Mesenchymal stem cell (in vitro differentiated cells and primary cell): ENCODE measurements at regions not wholly inside any gene's neighbourhood (a gene's known extent, or its start where the extent isn't known, plus 50 kb on each side); places are given as distances from the start of the nearest gene placed in this dataset.

ENCODE experiments used
- DNase-seq: peaks from one replicate; pipeline ENCODE4 v3.0.0-alpha.2; 2013
- H2AFZ ChIP-seq: one replicate; pipeline ENCODE4 v1.6.1; 2013; ENCODE audit warnings: low read depth, mild to moderate bottlenecking, control low read depth, inconsistent platforms, low read length, moderate library complexity
- H2AK5ac ChIP-seq: 2 replicates; pipeline ENCODE4 v1.6.1; 2013; ENCODE audit warnings: low read length, moderate library complexity, mild to moderate bottlenecking, inconsistent platforms; ENCODE audit not compliant: severe bottlenecking
- H2BK120ac ChIP-seq: one replicate; pipeline ENCODE4 v1.6.1; 2013; ENCODE audit warnings: low read depth, mild to moderate bottlenecking, inconsistent platforms, low read length, moderate library complexity
- H2BK12ac ChIP-seq, 2 experiments: one replicate each; pipeline ENCODE4 v1.6.1; 2013; ENCODE audit warnings: inconsistent platforms in 2 of 2, low read length in 2 of 2, mild to moderate bottlenecking in 2 of 2, moderate library complexity in 2 of 2, control low read depth in 1 of 2
- H2BK15ac ChIP-seq: one replicate; pipeline ENCODE4 v1.6.1; 2013; ENCODE audit warnings: mild to moderate bottlenecking, low read depth, inconsistent platforms; ENCODE audit not compliant: poor library complexity, severe bottlenecking
- H2BK5ac ChIP-seq: 2 replicates; pipeline ENCODE4 v1.6.1; 2013; ENCODE audit warnings: low read depth, mild to moderate bottlenecking, low read length, control low read depth, inconsistent platforms; ENCODE audit not compliant: poor library complexity, severe bottlenecking
- H3K14ac ChIP-seq, 2 experiments: one replicate each; pipeline ENCODE4 v1.6.1; 2013; ENCODE audit warnings: inconsistent platforms in 2 of 2, low read length in 2 of 2, control low read depth in 1 of 2, mild to moderate bottlenecking in 1 of 2, moderate library complexity in 1 of 2
- H3K18ac ChIP-seq, 2 experiments: one replicate each; pipeline ENCODE4 v1.6.1; 2013; ENCODE audit warnings: inconsistent platforms in 2 of 2, low read length in 2 of 2, control low read depth in 1 of 2, low read depth in 1 of 2, mild to moderate bottlenecking in 1 of 2
- H3K23ac ChIP-seq, 2 experiments: one replicate each; pipeline ENCODE4 v1.6.1; 2013; ENCODE audit warnings: inconsistent platforms in 2 of 2, low read length in 2 of 2, mild to moderate bottlenecking in 2 of 2, moderate library complexity in 2 of 2, control low read depth in 1 of 2
- H3K27ac ChIP-seq: 2 replicates; pipeline ENCODE4 v1.5.1; 2013; ENCODE audit warnings: mild to moderate bottlenecking, moderate library complexity, low read length, control low read depth, inconsistent platforms; ENCODE audit not compliant: poor library complexity, severe bottlenecking
- H3K27me3 ChIP-seq, 2 experiments: 2 replicates each; pipeline versions ENCODE4 v1.6.1 to v1.7.0; 2013; ENCODE audit warnings: low read length in 2 of 2, mild to moderate bottlenecking in 2 of 2, moderate library complexity in 2 of 2, control low read depth in 1 of 2, inconsistent platforms in 1 of 2; ENCODE audit not compliant: control insufficient read depth in 1 of 2, insufficient read depth in 1 of 2
- H3K36me3 ChIP-seq, 2 experiments: 2 replicates each; pipeline versions ENCODE4 v1.6.1 to v1.7.0; 2013; ENCODE audit warnings: low read length in 2 of 2, control low read depth in 1 of 2, inconsistent platforms in 1 of 2, low read depth in 1 of 2, mild to moderate bottlenecking in 1 of 2; ENCODE audit not compliant: insufficient read depth in 2 of 2, control insufficient read depth in 1 of 2
- H3K4ac ChIP-seq, 2 experiments: one replicate each; pipeline ENCODE4 v1.6.1; 2013; ENCODE audit warnings: inconsistent platforms in 2 of 2, low read length in 2 of 2, mild to moderate bottlenecking in 2 of 2, moderate library complexity in 2 of 2, control low read depth in 1 of 2, low read depth in 1 of 2
- H3K4me1 ChIP-seq: 2 replicates; pipeline ENCODE4 v1.6.1; 2013; ENCODE audit warnings: low read depth, low read length, control low read depth; ENCODE audit not compliant: control insufficient read depth, insufficient read depth
- H3K4me2 ChIP-seq: 2 replicates; pipeline ENCODE4 v1.6.1; 2013; ENCODE audit warnings: low read length, mild to moderate bottlenecking, inconsistent platforms; ENCODE audit not compliant: poor library complexity, severe bottlenecking
- H3K4me3 ChIP-seq, 2 experiments: 2 replicates each; pipeline versions ENCODE4 v1.5.1 to v1.7.0; 2013; ENCODE audit warnings: low read length in 2 of 2, mild to moderate bottlenecking in 2 of 2, control low read depth in 1 of 2, low read depth in 1 of 2; ENCODE audit not compliant: insufficient read depth in 1 of 2
- H3K79me1 ChIP-seq: replicated peaks from 2 replicates; pipeline ENCODE4 v1.6.1; 2013; ENCODE audit warnings: mild to moderate bottlenecking, control low read depth, low read length, inconsistent platforms; ENCODE audit not compliant: poor library complexity, severe bottlenecking
- H3K9ac ChIP-seq: 2 replicates; pipeline ENCODE4 v1.7.0; 2013; ENCODE audit warnings: mild to moderate bottlenecking, low read length, moderate library complexity
- H3K9me3 ChIP-seq: 2 replicates; pipeline ENCODE4 v1.7.0; 2013; ENCODE audit warnings: mild to moderate bottlenecking, low read length; ENCODE audit not compliant: control insufficient read depth
- H4K8ac ChIP-seq: one replicate; pipeline ENCODE4 v1.6.1; 2013; ENCODE audit warnings: inconsistent platforms, mild to moderate bottlenecking, low read length, moderate library complexity
- H4K91ac ChIP-seq: one replicate; pipeline ENCODE4 v1.6.1; 2013; ENCODE audit warnings: mild to moderate bottlenecking, low read length, inconsistent platforms
- WGBS: methylation state at CpG from one replicate; pipeline ENCODE4 v1.1.7; 2013; ENCODE audit warnings: mixed read lengths; 5-methylcytosine and 5-hydroxymethylcytosine counted together

DNA sequence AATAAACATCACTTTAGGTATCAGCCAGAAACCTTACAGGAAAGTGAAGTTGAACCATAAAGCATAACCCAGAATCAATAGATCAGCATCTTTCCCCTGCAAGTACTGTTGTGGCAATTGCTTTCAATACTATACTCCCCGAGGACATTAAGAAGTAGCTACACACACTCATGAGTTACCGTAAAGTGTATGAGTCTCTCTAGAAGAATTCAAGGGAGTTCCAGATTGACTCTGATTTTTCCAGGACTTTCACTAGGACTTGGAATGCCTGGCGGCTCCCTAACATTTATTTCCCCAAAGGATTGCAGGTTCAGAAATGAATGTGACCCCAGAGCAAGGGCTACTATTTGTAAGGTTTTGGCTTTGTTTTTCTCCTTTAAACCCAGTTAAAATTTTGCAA is 465.4 kb upstream of the MDGA2 start:
- Histone ChIP-seq H3K27ac (no peak overlapping the region), H3K4me1 (no peaks in the 10 kb centered on the region), H2BK15ac (no peak overlapping the region), H4K8ac (no peak overlapping the region), H2AK5ac (no peak overlapping the region), H4K91ac (no peak overlapping the region), H2BK120ac (no peak overlapping the region), H2BK12ac (no peak overlapping the region), H3K23ac (no peak overlapping the region), H3K9me3 (no peaks in the 10 kb centered on the region), H3K14ac (no peak overlapping the region), H3K4me3 (peak overlapping the region in 1 of 2 experiments; percentile 4), H3K9ac (peak overlapping the region; percentile 20), H3K18ac (no peak overlapping the region), H3K4me2 (no peak overlapping the region), H3K4ac (no peak overlapping the region), H3K36me3 (no peaks in the 10 kb centered on the region), H2BK5ac (no peak overlapping the region), H3K27me3 (no peaks in the 10 kb centered on the region), H2AFZ (no peak overlapping the region), H3K79me1 (no peaks in the 10 kb centered on the region)
- 51% methylated on average over 2 of the region's 3 CpGs for WGBS
- peak; percentile 16 for DNase-seq

DNA sequence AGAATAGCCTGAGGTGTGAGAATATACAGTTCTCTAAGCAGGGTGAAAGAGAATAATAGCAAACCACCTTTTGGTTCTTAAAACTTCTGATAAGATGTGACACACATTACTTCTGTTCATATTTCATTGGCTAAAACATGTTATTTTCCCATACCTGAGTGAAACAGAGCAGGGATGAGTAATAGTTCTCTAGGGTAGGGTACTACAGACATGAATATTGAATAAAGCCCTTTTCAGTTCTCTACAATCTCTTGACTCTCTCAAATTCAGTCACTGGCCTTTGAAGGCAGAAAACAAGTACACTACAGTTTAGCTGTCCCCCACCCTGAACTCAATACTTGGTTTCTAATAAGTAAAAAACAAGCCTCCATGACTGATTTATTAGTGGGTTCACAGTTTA is 454.1 kb upstream of the MDGA2 start:
- Histone ChIP-seq H3K4me2 (no peak overlapping the region), H3K27me3 (no peaks in the 10 kb centered on the region), H3K4ac (no peak overlapping the region), H3K79me1 (no peaks in the 10 kb centered on the region), H2BK12ac (no peak overlapping the region), H2BK15ac (no peak overlapping the region), H3K9ac (no peak overlapping the region), H3K27ac (no peak overlapping the region), H3K4me3 (no peak overlapping the region), H2BK120ac (no peak overlapping the region), H3K14ac (no peak overlapping the region), H2AK5ac (no peak overlapping the region), H3K4me1 (no peaks in the 10 kb centered on the region), H3K23ac (no peak overlapping the region), H3K36me3 (no peaks in the 10 kb centered on the region), H2BK5ac (no peak overlapping the region), H2AFZ (no peak overlapping the region), H4K8ac (no peak overlapping the region), H4K91ac (no peak overlapping the region), H3K18ac (no peak overlapping the region), H3K9me3 (no peaks in the 10 kb centered on the region)
- no peak for DNase-seq

DNA sequence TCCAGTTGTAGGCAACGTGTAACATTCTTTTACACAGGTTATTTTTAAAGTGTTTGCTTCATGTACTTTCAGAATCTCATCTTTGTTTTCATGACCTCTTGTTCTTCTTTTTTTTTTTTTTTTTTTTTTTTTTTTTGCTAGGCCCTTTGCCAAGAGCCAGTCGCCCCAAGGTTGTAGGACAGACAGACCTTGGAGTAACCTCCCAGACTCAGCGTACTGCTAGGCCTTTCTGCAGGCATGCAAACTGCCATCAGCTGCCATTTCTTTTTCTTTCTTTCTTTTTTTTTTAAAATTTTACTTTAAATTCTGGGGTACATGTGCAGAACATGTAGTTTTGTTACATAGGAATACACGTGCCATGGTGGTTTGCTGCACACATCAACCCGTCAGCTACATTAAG is 452.3 kb upstream of the MDGA2 start:
- no peaks in the 10 kb centered on the region for H3K36me3 ChIP-seq
- H4K91ac ChIP-seq = no peak overlapping the region
- DNase-seq = no peak
- H3K4ac ChIP-seq = no peak overlapping the region
- H2AK5ac ChIP-seq = no peak overlapping the region
- no peak overlapping the region for H3K23ac ChIP-seq
- no peaks in the 10 kb centered on the region for H3K27me3 ChIP-seq
- no peak overlapping the region for H3K4me2 ChIP-seq
- WGBS = 100% methylated on average over 3 of the region's 5 CpGs
- H3K9ac ChIP-seq = no peak overlapping the region
- H4K8ac ChIP-seq = no peak overlapping the region
- no peak overlapping the region for H3K27ac ChIP-seq
- H2AFZ ChIP-seq = no peak overlapping the region
- H2BK15ac ChIP-seq = no peak overlapping the region
- no peaks in the 10 kb centered on the region for H3K4me1 ChIP-seq
- H3K14ac ChIP-seq = no peak overlapping the region
- no peak overlapping the region for H2BK5ac ChIP-seq
- H3K18ac ChIP-seq = no peak overlapping the region
- H3K9me3 ChIP-seq = no peaks in the 10 kb centered on the region
- H2BK120ac ChIP-seq = no peak overlapping the region
- H2BK12ac ChIP-seq = no peak overlapping the region
- no peaks in the 10 kb centered on the region for H3K79me1 ChIP-seq
- no peak overlapping the region for H3K4me3 ChIP-seq

DNA sequence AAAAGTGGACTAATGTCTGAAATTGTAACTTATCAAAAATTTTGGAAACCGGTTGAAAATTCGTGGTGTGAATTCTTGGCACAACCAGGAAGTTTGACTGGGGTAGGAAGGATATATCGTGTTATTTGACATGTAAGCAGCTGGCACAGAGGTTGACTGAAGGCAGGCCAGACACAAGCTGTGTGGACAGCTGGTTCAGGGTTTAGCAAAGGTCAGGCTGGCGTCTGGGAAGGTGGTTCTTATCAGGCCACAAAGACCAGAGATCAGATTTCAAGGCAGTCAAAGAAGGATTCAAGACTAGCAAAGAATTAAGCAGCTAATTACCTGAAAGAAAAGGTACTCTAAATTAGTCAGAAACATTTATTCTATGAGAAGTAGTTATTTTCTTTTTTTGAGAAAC is 450.2 kb upstream of the MDGA2 start:
- no peak overlapping the region for H3K9ac ChIP-seq
- H3K18ac ChIP-seq = no peak overlapping the region
- no peaks in the 10 kb centered on the region for H3K9me3 ChIP-seq
- H2BK12ac ChIP-seq = no peak overlapping the region
- H3K4me2 ChIP-seq = no peak overlapping the region
- no peak overlapping the region for H2BK5ac ChIP-seq
- H3K36me3 ChIP-seq = no peaks in the 10 kb centered on the region
- no peak overlapping the region for H4K91ac ChIP-seq
- no peaks in the 10 kb centered on the region for H3K27me3 ChIP-seq
- no peak for DNase-seq
- no peak overlapping the region for H2AFZ ChIP-seq
- H2BK15ac ChIP-seq = no peak overlapping the region
- H3K27ac ChIP-seq = no peak overlapping the region
- H3K23ac ChIP-seq = no peak overlapping the region
- no peak overlapping the region for H4K8ac ChIP-seq
- no peak overlapping the region for H3K4me3 ChIP-seq
- no peak overlapping the region for H3K4ac ChIP-seq
- H2AK5ac ChIP-seq = no peak overlapping the region
- H3K79me1 ChIP-seq = no peaks in the 10 kb centered on the region
- no peaks in the 10 kb centered on the region for H3K4me1 ChIP-seq
- WGBS = 61% methylated on average over 4 of the region's 4 CpGs
- no peak overlapping the region for H3K14ac ChIP-seq
- no peak overlapping the region for H2BK120ac ChIP-seq
